ENCODE measurements at regions not wholly inside any gene's neighbourhood (a gene's known extent, or its start where the extent isn't known, plus 50 kb on each side); places are given as distances from the start of the nearest gene placed in this dataset.

GRCh38 chr3:117790235-117790987, 1080.8 kb downstream of the TUSC7 start:
- TF ChIP-seq CTCF (IDR thresholded peaks at IDR 0.05; ENCODE audit: insufficient read depth, low read depth, low read length) = no peak
- DNase-seq (ENCODE audit: low read depth) = no peak

GRCh38 chr3:117793622-117794265, 1084.2 kb downstream of the TUSC7 start:
- no peak for TF ChIP-seq CTCF (IDR thresholded peaks at IDR 0.05; ENCODE audit: insufficient read depth, low read depth, low read length)

More at GRCh38 chr3:117790235-117790987, 1080.8 kb downstream of the TUSC7 start:
- no peak overlapping the region for H3K4me3 ChIP-seq (ENCODE audit: low read depth, low read length)

GRCh38 chr3:117798221-117798620, 1088.6 kb downstream of the TUSC7 start:
- no peak for DNase-seq (ENCODE audit: low read depth)
- TF ChIP-seq CTCF (IDR thresholded peaks at IDR 0.05; ENCODE audit: insufficient read depth, low read depth, low read length) = no peak
- H3K4me3 ChIP-seq (ENCODE audit: low read depth, low read length) = no peak overlapping the region

More at GRCh38 chr3:117793622-117794265, 1084.2 kb downstream of the TUSC7 start:
- no peak overlapping the region for H3K4me3 ChIP-seq (ENCODE audit: low read depth, low read length)
- DNase-seq (ENCODE audit: low read depth) = no peak

- H3K4me3 ChIP-seq (ENCODE audit: low read depth, low read length) = no peak overlapping the region
- no peak for DNase-seq (ENCODE audit: low read depth)
- TF ChIP-seq CTCF (IDR thresholded peaks at IDR 0.05; ENCODE audit: insufficient read depth, low read depth, low read length) = no peak
Measured at GRCh38 chr3:117798687-117799386, 1089.3 kb downstream of the TUSC7 start.

GRCh38 chr3:117799387-117799735, 1089.8 kb downstream of the TUSC7 start:
- DNase-seq (ENCODE audit: low read depth) = no peak

GRCh38 chr3:117801912-117802239, 1092.3 kb downstream of the TUSC7 start:
- no peak for DNase-seq (ENCODE audit: low read depth)
- no peak for TF ChIP-seq CTCF (IDR thresholded peaks at IDR 0.05; ENCODE audit: insufficient read depth, low read depth, low read length)
- no peak overlapping the region for H3K4me3 ChIP-seq (ENCODE audit: low read depth, low read length)

More at GRCh38 chr3:117799387-117799735, 1089.8 kb downstream of the TUSC7 start:
- H3K4me3 ChIP-seq (ENCODE audit: low read depth, low read length) = no peak overlapping the region
- TF ChIP-seq CTCF (IDR thresholded peaks at IDR 0.05; ENCODE audit: insufficient read depth, low read depth, low read length) = no peak
